ENCODE measurements at regions not wholly inside any gene's neighbourhood (a gene's known extent, or its start where the extent isn't known, plus 50 kb on each side); places are given as distances from the start of the nearest gene placed in this dataset.

- Histone ChIP-seq H3K4me2 (ENCODE audit: control insufficient read depth, extremely low read depth, insufficient read depth, low read depth, low read length) (no peak overlapping the region), H3K27ac (ENCODE audit: control insufficient read depth, insufficient read depth, low read length) (no peak overlapping the region), H3K79me2 (ENCODE audit: control insufficient read depth, insufficient read depth, low read length) (no peaks in the 10 kb centered on the region), H3K36me3 (ENCODE audit: control insufficient read depth in 2 of 2, extremely low read depth in 1 of 2, insufficient read depth in 2 of 2, low read length in 2 of 2) (no peaks in the 10 kb centered on the region), H4K20me1 (ENCODE audit: control insufficient read depth, extremely low read depth, insufficient read depth, low read length) (no peaks in the 10 kb centered on the region), H3K4me3 (ENCODE audit: control insufficient read depth in 2 of 3, extremely low read depth in 1 of 3, insufficient read depth in 2 of 3, low read depth in 1 of 3, low read length in 3 of 3) (no peak overlapping the region), H3K9me3 (ENCODE audit: control insufficient read depth, low read depth, low read length) (no peaks in the 10 kb centered on the region), H2AFZ (ENCODE audit: control insufficient read depth, low read length) (no peak overlapping the region), H3K9ac (ENCODE audit: control insufficient read depth, extremely low read depth, insufficient read depth, low read length) (no peak overlapping the region), H3K27me3 (ENCODE audit: control insufficient read depth, extremely low read depth, insufficient read depth, low read length) (no peaks in the 10 kb centered on the region), H3K9me1 (ENCODE audit: control insufficient read depth, extremely low read depth, insufficient read depth, low read length) (no peaks in the 10 kb centered on the region), H3K4me1 (ENCODE audit: control insufficient read depth, extremely low read depth, insufficient read depth, low read length) (no peaks in the 10 kb centered on the region)
- dilution Hi-C loops (cut with MboI; ENCODE audit: extremely low pct_ligation_motif_present, low sequenced_read_pairs) = no loop called here
- FAIRE-seq (no peak), DNase-seq (ENCODE audit: low read depth, low spot score) (no peak)
- TF ChIP-seq EZH2 (IDR thresholded peaks at IDR 0.05; ENCODE audit: low read length) (no peak), CTCF (optimal IDR thresholded peaks at IDR 0.05 in 1 of 3, IDR thresholded peaks at IDR 0.05 in 1 of 3, conservative IDR thresholded peaks at IDR 0.05 in 1 of 3; ENCODE audit: extremely low read depth in 1 of 3, insufficient read depth in 2 of 3, low read length in 3 of 3) (no peak)
Observed at GRCh38 chr18:42394238-42394637, 439.2 kb downstream of the PIK3C3 start.

GRCh38 chr18:42401131-42401673, 446.2 kb downstream of the PIK3C3 start:
- DNase-seq (ENCODE audit: low read depth, low spot score) (no peak), FAIRE-seq (no peak)
- H3K4me3 ChIP-seq (ENCODE audit: control insufficient read depth in 2 of 3, extremely low read depth in 1 of 3, insufficient read depth in 2 of 3, low read depth in 1 of 3, low read length in 3 of 3) = no peak overlapping the region
- H3K9me3 ChIP-seq (ENCODE audit: control insufficient read depth, low read depth, low read length) = no peaks in the 10 kb centered on the region
- no peaks in the 10 kb centered on the region for H3K36me3 ChIP-seq (ENCODE audit: control insufficient read depth in 2 of 2, extremely low read depth in 1 of 2, insufficient read depth in 2 of 2, low read length in 2 of 2)
- no peak overlapping the region for H2AFZ ChIP-seq (ENCODE audit: control insufficient read depth, low read length)
- TF ChIP-seq CTCF (optimal IDR thresholded peaks at IDR 0.05 in 1 of 3, IDR thresholded peaks at IDR 0.05 in 1 of 3, conservative IDR thresholded peaks at IDR 0.05 in 1 of 3; ENCODE audit: extremely low read depth in 1 of 3, insufficient read depth in 2 of 3, low read length in 3 of 3) (no peak), EZH2 (IDR thresholded peaks at IDR 0.05; ENCODE audit: low read length) (no peak)
- H3K4me1 ChIP-seq (ENCODE audit: control insufficient read depth, extremely low read depth, insufficient read depth, low read length) = no peaks in the 10 kb centered on the region
- no peaks in the 10 kb centered on the region for H3K9me1 ChIP-seq (ENCODE audit: control insufficient read depth, extremely low read depth, insufficient read depth, low read length)
- dilution Hi-C loops (cut with MboI; ENCODE audit: extremely low pct_ligation_motif_present, low sequenced_read_pairs) = no loop called here
- no peak overlapping the region for H3K4me2 ChIP-seq (ENCODE audit: control insufficient read depth, extremely low read depth, insufficient read depth, low read depth, low read length)
- no peaks in the 10 kb centered on the region for H4K20me1 ChIP-seq (ENCODE audit: control insufficient read depth, extremely low read depth, insufficient read depth, low read length)
- H3K27me3 ChIP-seq (ENCODE audit: control insufficient read depth, extremely low read depth, insufficient read depth, low read length) = no peaks in the 10 kb centered on the region
- H3K79me2 ChIP-seq (ENCODE audit: control insufficient read depth, insufficient read depth, low read length) = no peaks in the 10 kb centered on the region
- H3K27ac ChIP-seq (ENCODE audit: control insufficient read depth, insufficient read depth, low read length) = no peak overlapping the region
- H3K9ac ChIP-seq (ENCODE audit: control insufficient read depth, extremely low read depth, insufficient read depth, low read length) = no peak overlapping the region
